ENCODE measurements at regions not wholly inside any gene's neighbourhood (a gene's known extent, or its start where the extent isn't known, plus 50 kb on each side); places are given as distances from the start of the nearest gene placed in this dataset.
"Not testable (repeated sequence)": the region's sequence is repeated elsewhere in the genome, so short reads cannot be mapped to it uniquely, and the experiment has no call there.

DNA sequence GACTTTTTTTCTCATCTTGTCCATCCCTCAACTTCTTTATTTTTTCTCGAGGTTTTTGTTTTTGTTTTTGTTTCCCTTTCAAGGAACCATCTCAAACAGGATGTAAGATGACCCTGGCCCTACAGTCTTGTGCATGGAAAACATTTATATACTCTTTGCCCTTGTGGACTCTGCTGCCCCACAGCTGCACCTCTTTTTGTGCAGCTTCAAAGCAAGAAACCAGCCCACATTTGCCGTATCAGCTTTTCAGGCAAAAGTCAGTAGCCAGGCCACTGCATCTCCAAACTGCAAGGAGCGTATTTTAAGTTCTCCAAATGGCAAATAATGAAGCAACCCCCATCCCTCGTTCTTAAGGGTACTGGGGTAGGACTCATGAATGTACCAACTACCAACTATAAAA lies 756.5 kb downstream of the C4orf33 start:
- POLR2A ChIA-PET: no interaction called here
- Histone ChIP-seq H3K27me3 (ENCODE audit: control insufficient read depth, insufficient read depth, low read length) (no peaks in the 10 kb centered on the region), H3K4me3 (ENCODE audit: low read depth, low read length) (no peak overlapping the region), H3K36me3 (ENCODE audit: control insufficient read depth, insufficient read depth, low read length) (no peaks in the 10 kb centered on the region)
- no peak for TF ChIP-seq CTCF (IDR thresholded peaks at IDR 0.05; ENCODE audit: insufficient read depth, low read depth, low read length)
- DNase-seq (ENCODE audit: low read depth): no peak
- CTCF ChIA-PET: no interaction called here

GRCh38 chr4:129853685-129854467 lies 757.9 kb downstream of the C4orf33 start:
- DNase-seq (ENCODE audit: low read depth); POLR2A ChIA-PET; H3K36me3 ChIP-seq (ENCODE audit: control insufficient read depth, insufficient read depth, low read length); CTCF ChIA-PET; H3K4me3 ChIP-seq (ENCODE audit: low read depth, low read length); H3K27me3 ChIP-seq (ENCODE audit: control insufficient read depth, insufficient read depth, low read length): not testable (repeated sequence)

- Histone ChIP-seq H3K36me3 (ENCODE audit: control insufficient read depth, insufficient read depth, low read length) (no peaks in the 10 kb centered on the region), H3K4me3 (ENCODE audit: low read depth, low read length) (no peak overlapping the region), H3K27me3 (ENCODE audit: control insufficient read depth, insufficient read depth, low read length) (no peaks in the 10 kb centered on the region)
- DNase-seq (ENCODE audit: low read depth): no peak
- ChIA-PET POLR2A (no interaction called here), CTCF (no interaction called here)
- no peak for TF ChIP-seq CTCF (IDR thresholded peaks at IDR 0.05; ENCODE audit: insufficient read depth, low read depth, low read length)
These were observed 766.5 kb downstream of the C4orf33 start for GRCh38 chr4:129862461-129862860.

GRCh38 chr4:129863206-129863605 lies 767.3 kb downstream of the C4orf33 start:
- CTCF ChIA-PET: no interaction called here
- no peaks in the 10 kb centered on the region for H3K27me3 ChIP-seq (ENCODE audit: control insufficient read depth, insufficient read depth, low read length)

DNA sequence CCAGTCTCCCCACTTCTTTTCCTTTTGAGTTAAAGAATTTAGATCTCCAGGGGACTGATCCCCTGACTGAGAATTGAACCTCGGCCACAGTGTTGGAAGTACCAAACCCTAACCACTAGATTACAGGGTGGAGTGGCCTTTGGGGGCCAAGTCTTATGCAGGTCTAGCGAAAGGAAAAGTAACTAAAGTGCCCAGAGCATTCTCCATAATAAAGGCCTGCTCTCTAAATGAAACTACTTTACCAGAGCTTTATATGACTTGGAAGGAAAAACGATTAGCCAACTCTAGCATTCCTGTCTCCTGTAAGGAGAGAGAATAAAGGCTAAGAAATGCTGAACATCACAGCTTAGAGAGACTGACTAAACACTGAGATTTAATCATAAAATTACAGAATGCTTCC lies 788.0 kb downstream of the C4orf33 start:
- Histone ChIP-seq H3K4me3 (ENCODE audit: low read depth, low read length) (no peak overlapping the region), H3K27me3 (ENCODE audit: control insufficient read depth, insufficient read depth, low read length) (no peaks in the 10 kb centered on the region), H3K36me3 (ENCODE audit: control insufficient read depth, insufficient read depth, low read length) (no peaks in the 10 kb centered on the region)
- CTCF ChIA-PET: no interaction called here
- POLR2A ChIA-PET: no interaction called here
- no peak for TF ChIP-seq CTCF (IDR thresholded peaks at IDR 0.05; ENCODE audit: insufficient read depth, low read depth, low read length)
- no peak for DNase-seq (ENCODE audit: low read depth)

More at GRCh38 chr4:129863206-129863605, 767.3 kb downstream of the C4orf33 start:
- TF ChIP-seq CTCF (IDR thresholded peaks at IDR 0.05; ENCODE audit: insufficient read depth, low read depth, low read length): no peak
- POLR2A ChIA-PET: no interaction called here
- no peak overlapping the region for H3K4me3 ChIP-seq (ENCODE audit: low read depth, low read length)
- no peak for DNase-seq (ENCODE audit: low read depth)
- no peaks in the 10 kb centered on the region for H3K36me3 ChIP-seq (ENCODE audit: control insufficient read depth, insufficient read depth, low read length)

DNA sequence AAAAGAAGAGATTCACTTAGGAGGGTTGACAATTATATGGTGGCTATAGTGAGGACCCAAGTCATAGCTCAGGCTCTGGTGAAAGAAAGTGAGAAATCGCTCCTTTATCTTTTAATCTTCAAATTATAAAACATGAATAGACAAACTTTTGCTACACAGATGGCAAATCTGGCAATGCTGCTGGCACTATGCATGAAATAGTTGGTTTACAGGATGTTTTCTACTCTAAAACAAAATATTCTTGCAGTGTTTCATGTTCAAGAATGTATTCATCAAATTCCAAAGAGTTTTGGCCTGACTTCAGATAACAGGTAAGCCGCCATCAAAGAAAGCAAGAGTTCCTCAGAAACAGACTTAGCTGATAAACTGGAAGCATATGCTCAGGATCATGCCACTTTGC lies 801.2 kb downstream of the C4orf33 start:
- H3K27me3 ChIP-seq (ENCODE audit: control insufficient read depth, insufficient read depth, low read length): no peaks in the 10 kb centered on the region
- ChIA-PET CTCF (no interaction called here), POLR2A (no interaction called here)
- DNase-seq (ENCODE audit: low read depth): no peak
- no peaks in the 10 kb centered on the region for H3K36me3 ChIP-seq (ENCODE audit: control insufficient read depth, insufficient read depth, low read length)
- TF ChIP-seq CTCF (IDR thresholded peaks at IDR 0.05; ENCODE audit: insufficient read depth, low read depth, low read length): no peak
- H3K4me3 ChIP-seq (ENCODE audit: low read depth, low read length): no peak overlapping the region
